SK-N-SH treated with all-trans-retinoic acid at 6 μM for 48 hours (cell line): ENCODE measurements at regions not wholly inside any gene's neighbourhood (a gene's known extent, or its start where the extent isn't known, plus 50 kb on each side); places are given as distances from the start of the nearest gene placed in this dataset.

ENCODE experiments used
- CSDC2 ChIP-seq: fragments of 250-450 bp; sonication (Bioruptor Pico); IDR thresholded peaks from 2 replicates; pipeline ENCODE4 v1.5.0; 2020; ENCODE audit warnings: mild to moderate bottlenecking, moderate library complexity
- SNAI2 ChIP-seq: fragments of 250-450 bp; sonication (Bioruptor Pico); IDR thresholded peaks from 2 replicates; pipeline ENCODE4 v1.5.0; 2020; ENCODE audit warnings: mild to moderate bottlenecking, moderate library complexity
- ZFP3 ChIP-seq: fragments of 250-450 bp; sonication (Bioruptor Pico); IDR thresholded peaks from 2 replicates; pipeline ENCODE4 v1.5.0; 2020; ENCODE audit warnings: mild to moderate bottlenecking, moderate library complexity
- ZFP30 ChIP-seq: fragments of 450-650 bp; formaldehyde crosslinking; IDR thresholded peaks from 2 replicates; pipeline ENCODE4 v1.5.0; 2022; ENCODE audit warnings: mild to moderate bottlenecking, moderate library complexity
- TF ChIP-seq, protein P1 (sequence below): fragments of 250-450 bp; sonication (Bioruptor Pico); IDR thresholded peaks from 2 replicates; pipeline ENCODE4 v1.5.1; 2020; ENCODE audit warnings: low read depth, mild to moderate bottlenecking, moderate library complexity
- TF ChIP-seq, protein P2 (sequence below): fragments of 250-450 bp; sonication (Bioruptor Pico); IDR thresholded peaks from 2 replicates; pipeline ENCODE4 v1.8.0; 2020; ENCODE audit warnings: mild to moderate bottlenecking, moderate library complexity, borderline replicate concordance
- TF ChIP-seq, protein P3 (sequence below): fragments of 250-450 bp; sonication (Bioruptor Pico); IDR thresholded peaks from 2 replicates; pipeline ENCODE4 v1.5.0; 2020; ENCODE audit warnings: mild to moderate bottlenecking, moderate library complexity

DNA sequence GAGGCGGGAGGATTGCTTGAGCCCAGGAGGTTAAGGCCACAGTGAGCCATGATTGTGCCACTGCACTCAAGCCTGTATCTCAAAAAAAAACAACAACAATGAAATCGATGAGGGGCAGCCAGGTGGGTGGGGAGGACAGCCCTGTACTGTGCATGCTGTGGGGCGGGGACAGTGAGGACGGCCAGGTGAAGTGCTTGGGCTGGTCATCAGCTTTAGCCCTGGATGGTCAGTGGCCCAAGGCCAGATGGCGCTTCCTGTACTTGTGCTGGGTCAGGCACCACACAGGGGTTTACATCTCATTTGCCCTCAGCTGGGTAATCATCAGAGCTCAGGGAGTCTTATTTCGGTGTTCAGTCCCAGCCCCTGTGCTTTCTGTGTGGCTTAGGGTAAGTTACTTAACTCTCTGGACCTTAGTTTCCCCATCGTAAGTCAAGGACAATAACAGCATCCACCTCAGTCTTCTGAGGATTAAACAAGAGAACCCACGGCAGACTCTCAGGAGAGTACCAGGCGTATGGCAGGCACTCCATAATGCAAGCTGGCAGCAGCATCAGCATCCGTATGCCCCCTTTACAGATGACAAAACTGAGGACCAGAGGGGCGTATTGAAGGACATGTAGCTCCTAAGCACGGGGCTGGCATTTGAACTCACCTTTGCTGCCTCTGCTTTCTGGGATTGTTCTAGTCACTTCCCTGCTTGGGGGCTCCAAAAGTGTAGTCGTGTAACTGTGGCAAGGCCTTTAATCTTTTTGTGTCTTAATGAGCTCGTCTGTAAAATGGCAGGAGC is 71.9 kb downstream of the SLC25A47 start:
- no peak for TF ChIP-seq ZFP3 (CRISPR knock-in tag)
- TF ChIP-seq ZFP30 (CRISPR knock-in tag) = no peak
- TF ChIP-seq, protein P1, sequence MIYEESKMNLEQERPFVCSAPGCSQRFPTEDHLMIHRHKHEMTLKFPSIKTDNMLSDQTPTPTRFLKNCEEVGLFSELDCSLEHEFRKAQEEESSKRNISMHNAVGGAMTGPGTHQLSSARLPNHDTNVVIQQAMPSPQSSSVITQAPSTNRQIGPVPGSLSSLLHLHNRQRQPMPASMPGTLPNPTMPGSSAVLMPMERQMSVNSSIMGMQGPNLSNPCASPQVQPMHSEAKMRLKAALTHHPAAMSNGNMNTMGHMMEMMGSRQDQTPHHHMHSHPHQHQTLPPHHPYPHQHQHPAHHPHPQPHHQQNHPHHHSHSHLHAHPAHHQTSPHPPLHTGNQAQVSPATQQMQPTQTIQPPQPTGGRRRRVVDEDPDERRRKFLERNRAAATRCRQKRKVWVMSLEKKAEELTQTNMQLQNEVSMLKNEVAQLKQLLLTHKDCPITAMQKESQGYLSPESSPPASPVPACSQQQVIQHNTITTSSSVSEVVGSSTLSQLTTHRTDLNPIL = no peak
- TF ChIP-seq CSDC2 (CRISPR knock-in tag) = no peak
- TF ChIP-seq, protein P2, sequence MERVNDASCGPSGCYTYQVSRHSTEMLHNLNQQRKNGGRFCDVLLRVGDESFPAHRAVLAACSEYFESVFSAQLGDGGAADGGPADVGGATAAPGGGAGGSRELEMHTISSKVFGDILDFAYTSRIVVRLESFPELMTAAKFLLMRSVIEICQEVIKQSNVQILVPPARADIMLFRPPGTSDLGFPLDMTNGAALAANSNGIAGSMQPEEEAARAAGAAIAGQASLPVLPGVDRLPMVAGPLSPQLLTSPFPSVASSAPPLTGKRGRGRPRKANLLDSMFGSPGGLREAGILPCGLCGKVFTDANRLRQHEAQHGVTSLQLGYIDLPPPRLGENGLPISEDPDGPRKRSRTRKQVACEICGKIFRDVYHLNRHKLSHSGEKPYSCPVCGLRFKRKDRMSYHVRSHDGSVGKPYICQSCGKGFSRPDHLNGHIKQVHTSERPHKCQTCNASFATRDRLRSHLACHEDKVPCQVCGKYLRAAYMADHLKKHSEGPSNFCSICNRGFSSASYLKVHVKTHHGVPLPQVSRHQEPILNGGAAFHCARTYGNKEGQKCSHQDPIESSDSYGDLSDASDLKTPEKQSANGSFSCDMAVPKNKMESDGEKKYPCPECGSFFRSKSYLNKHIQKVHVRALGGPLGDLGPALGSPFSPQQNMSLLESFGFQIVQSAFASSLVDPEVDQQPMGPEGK = no peak
- TF ChIP-seq, protein P3, sequence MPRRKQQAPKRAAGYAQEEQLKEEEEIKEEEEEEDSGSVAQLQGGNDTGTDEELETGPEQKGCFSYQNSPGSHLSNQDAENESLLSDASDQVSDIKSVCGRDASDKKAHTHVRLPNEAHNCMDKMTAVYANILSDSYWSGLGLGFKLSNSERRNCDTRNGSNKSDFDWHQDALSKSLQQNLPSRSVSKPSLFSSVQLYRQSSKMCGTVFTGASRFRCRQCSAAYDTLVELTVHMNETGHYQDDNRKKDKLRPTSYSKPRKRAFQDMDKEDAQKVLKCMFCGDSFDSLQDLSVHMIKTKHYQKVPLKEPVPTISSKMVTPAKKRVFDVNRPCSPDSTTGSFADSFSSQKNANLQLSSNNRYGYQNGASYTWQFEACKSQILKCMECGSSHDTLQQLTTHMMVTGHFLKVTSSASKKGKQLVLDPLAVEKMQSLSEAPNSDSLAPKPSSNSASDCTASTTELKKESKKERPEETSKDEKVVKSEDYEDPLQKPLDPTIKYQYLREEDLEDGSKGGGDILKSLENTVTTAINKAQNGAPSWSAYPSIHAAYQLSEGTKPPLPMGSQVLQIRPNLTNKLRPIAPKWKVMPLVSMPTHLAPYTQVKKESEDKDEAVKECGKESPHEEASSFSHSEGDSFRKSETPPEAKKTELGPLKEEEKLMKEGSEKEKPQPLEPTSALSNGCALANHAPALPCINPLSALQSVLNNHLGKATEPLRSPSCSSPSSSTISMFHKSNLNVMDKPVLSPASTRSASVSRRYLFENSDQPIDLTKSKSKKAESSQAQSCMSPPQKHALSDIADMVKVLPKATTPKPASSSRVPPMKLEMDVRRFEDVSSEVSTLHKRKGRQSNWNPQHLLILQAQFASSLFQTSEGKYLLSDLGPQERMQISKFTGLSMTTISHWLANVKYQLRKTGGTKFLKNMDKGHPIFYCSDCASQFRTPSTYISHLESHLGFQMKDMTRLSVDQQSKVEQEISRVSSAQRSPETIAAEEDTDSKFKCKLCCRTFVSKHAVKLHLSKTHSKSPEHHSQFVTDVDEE = no peak
- TF ChIP-seq SNAI2 (CRISPR knock-in tag) = no peak
